HG03469 (cell line): ENCODE measurements at regions not wholly inside any gene's neighbourhood (a gene's known extent, or its start where the extent isn't known, plus 50 kb on each side); places are given as distances from the start of the nearest gene placed in this dataset.
A peak's percentile ranks its signal among the peaks of the same experiment; 100 is the strongest.
"Not testable (repeated sequence)": the region's sequence is repeated elsewhere in the genome, so short reads cannot be mapped to it uniquely, and the experiment has no call there.

Experiments used
- ATAC-seq: cut with Tn5 transposase; IDR thresholded peaks from one replicate; pipeline ENCODE4 v1.9.1; 2021; ENCODE audit warnings: mild to moderate bottlenecking, moderate library complexity, moderate number of reproducible peaks; ENCODE audit not compliant: unreplicated experiment

DNA sequence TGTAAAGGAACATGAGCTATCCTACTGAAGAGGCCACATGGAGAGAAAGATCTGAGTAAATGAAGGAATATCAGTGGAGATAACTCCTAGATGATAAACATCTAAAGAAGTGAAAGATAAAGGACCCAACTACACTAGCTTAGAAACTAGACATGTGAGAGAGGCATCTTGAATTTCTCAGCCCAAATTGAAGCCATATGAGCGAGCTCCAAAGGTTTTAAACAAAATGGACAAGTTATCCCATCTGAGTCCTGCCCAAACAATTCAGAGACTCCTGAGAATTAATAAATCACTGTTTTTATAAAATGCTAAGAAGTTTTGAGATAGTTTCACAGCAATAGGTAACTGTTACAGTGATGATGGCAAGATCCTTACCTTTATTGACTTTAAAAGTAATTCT is 438.9 kb downstream of the NAV3 start:
- no peak for ATAC-seq

DNA sequence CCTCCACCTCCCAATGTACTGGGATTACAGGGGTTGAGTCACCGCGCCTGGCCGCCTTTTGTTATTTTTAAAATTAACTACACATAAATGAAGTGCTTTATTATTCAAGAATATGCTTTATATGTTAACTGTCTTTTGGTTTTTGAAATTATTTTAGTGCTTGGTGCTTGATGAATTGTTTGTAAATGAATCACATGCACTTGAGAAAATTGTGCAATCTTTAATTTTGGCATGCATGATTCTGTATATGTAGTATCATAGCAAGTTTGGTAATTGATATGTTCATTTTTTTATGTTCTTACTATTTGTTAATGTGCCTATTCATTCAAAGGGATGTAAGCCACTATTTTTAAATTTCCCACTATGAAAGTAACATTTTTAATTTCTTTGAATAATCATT is 440.9 kb downstream of the NAV3 start:
- ATAC-seq = no peak

DNA sequence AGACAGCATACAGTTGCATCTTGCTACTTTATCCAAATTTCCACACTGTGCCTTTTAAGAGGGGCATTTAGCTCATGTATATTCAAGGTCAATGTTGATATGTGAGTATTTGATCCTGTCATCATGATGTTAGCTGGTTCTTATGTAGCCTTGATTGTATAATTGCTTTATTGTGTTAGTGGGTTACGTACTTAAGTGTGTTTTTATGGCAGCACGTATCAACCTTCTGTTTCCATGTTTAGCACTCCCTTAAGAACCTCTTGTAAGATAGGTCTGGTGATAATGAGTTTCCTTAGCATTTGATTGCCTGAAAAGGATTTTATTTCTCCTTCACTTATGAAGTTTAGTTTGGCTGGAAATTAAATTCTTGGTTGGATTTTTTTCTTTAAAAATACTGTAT is 445.2 kb downstream of the NAV3 start:
- no peak for ATAC-seq

DNA sequence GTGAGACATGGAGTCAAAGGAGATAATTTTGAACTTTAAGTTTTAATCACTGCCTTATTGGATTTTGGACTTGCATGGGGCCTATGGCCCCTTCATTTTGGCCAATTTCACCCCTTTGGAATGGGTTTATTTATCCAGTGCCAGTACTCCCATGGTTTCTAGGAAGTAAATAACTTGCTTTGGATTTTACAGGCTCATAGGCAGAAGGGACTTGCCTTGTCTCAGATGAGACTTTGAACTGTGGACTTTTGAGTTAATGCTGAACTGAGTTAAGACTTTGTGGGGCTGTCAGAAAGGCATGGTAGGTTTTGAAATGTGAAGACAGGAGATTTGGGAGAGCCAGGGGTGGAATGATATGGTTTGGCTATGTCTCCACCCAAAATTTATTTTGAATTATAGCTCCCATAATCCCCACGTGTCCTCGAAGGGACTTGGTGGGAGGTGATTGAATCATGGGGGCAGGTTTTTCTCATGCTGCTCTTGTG is 448.1 kb downstream of the NAV3 start:
- ATAC-seq = no peak

DNA sequence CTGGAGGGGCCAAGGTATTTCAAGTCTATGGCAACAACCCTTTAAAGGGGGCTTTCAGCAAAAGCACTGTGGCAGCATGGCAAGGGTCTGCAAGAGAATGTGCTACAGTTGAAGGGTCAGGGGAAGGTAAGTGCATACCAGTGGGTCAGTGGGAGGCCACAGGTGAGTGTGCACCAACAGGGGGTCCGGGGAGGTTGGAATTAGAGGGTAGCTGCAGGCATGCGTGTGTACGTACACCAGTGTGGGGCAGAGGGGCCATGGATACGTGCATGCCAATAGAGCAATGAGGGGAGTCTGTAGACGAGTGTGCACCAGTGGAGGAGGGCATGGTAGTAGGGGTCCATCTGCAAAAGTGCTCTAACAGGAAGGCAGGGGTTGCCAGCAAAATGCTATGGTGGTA is 448.9 kb downstream of the NAV3 start:
- ATAC-seq = no peak

DNA sequence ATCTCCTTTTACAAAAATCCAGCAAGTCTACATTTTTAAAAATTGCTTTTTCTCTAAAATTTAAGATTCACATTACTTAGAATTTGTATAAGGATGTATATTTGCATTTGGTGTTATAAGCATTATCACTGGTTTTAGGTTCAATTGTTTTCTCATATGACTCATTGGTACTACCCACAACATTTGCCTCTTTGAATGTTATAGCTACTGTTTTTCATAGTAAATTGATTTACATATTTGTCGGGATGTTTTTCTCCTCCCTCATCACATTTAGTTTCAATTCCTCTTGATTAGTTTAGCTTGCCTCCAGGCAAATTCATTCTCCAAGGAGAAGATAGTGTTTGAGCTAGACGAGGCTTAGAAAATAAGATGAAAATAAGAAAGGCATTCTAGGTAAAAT is 450.4 kb downstream of the NAV3 start:
- ATAC-seq = peak; percentile 48

DNA sequence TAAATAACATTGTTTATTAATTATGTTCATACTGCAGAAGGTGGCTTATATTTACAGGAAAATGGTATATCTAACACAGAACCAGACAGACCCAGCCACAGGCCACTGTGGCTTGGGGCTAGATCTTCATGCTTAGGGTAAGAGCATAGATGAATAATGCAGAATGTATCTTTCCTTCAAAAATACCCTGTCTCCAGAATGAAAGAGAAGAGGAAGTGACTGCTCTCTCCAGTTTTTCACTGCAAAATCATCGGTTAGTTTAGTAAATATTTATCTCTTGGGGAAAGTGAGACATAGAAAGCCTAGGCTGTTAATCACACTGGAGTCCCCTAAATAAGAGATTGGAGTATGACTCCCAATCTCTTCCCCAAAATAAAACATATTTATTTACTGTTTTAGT is 453.7 kb downstream of the NAV3 start:
- no peak for ATAC-seq

DNA sequence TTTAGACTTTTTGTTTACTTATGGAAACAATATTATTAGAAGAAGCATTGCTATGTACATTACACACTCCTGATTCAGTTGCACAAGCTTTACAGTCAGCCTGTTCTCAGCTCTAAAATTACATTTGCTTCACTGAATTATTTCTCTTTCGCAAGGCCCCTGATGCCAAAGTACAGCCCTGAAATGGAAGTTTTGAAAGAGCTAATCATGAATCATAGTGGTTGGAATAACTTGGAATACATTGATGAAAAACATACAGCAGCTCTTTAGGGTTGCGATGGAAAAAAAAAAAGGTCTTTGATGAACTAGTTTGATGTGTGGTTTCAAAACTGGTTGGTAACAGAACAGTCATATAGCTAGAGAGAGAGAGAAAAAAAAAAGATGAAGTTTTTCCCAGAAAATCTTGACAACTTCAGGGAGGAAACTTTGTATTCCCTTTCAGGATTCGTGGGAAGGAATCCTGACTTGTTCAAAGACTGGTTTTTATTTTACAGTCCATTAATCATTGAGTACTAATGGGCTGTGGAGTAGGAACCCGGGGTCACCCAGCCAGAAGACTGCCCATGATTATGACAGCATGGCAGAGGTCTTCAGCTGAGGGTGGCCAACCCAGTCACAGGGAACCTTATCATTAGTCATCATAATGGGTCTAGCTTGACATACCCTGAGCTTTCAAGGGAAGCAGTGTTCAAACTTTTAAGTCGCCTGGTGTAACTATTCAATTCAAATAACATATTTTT is 460.1 kb downstream of the NAV3 start:
- ATAC-seq = no peak

DNA sequence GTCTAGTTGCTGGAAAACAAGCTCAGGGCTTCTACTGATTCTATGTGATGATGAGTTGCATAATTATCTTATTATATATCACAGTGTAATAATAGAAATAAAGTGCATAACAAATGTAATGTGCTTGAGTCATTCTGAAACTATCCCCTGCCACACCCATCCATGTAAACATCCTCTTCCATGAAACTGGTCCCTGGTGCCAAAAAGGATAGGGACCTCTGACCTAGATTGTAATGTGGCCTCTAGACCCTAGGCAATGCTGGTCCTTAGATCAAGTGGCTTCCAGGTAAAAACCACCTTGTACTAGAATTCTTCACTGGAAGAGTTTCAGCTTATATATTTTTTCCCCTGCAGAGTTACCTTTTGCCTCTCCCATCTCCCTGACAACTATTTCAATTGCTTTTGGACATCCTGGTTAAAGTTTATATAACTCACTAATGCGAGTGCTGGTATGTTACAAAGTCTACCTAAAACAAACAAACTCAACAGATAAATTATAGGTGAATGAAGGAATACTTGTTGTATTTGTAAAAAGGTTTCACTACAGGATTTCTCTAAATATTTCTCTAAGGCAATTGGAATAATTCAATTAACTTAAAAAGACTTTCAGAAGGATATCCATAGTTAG is 462.5 kb downstream of the NAV3 start:
- ATAC-seq = no peak

DNA sequence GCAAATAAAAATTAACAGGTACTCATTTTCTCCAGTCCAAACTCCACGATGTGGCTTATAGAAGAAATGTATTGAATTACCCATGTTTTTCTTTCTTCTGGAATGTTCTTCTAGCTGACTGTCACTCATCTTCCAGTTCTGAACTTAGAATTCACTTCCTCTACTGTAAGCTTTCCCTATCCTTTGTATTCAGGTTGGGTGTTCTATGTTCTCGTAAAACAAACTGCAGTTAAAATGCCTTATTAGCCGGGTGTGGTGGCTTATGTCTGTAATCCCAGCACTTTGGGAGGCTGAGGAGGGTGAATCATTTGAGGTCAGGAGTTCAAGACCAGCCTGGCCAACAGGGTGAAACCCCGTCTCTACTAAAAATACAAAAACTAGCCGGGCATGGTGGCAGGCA is 470.6 kb downstream of the NAV3 start:
- ATAC-seq = not testable (repeated sequence)

DNA sequence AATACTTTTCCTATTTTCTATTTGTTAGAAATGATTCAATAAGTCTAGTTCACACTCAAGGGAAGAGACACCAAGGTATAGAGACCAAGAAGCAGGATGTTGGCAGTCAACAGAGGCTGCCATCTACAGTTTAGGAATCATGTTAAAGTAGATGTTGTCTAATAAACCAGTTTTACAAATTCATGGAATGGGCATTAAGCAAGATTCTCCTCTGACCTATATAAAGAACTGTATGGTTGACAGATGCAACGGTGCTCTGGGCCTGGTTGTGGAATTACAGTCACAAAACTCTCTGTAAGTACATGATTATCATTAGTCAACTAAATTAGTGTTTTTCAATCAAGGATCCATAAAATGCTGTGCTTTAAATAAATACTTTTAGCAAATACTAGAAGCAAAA is 475.1 kb downstream of the NAV3 start:
- no peak for ATAC-seq

DNA sequence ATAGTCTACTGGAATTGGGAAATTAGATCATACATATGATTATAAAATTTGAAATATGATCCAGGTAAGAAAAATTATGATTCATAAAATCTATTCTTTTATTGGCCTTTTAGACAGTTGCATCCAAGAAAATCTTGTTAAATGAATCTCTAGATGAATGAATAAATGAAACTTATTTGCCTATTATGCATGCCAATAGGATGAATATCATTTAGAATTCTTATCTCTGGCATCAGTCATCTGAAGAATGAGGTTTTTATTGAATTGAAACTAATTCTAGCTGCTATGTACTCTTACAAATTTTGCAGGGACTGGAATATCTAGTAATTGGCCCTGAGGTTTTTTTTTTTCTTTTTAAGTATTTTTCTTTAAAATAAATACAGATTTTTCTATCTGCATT is 475.5 kb downstream of the NAV3 start:
- ATAC-seq = no peak

DNA sequence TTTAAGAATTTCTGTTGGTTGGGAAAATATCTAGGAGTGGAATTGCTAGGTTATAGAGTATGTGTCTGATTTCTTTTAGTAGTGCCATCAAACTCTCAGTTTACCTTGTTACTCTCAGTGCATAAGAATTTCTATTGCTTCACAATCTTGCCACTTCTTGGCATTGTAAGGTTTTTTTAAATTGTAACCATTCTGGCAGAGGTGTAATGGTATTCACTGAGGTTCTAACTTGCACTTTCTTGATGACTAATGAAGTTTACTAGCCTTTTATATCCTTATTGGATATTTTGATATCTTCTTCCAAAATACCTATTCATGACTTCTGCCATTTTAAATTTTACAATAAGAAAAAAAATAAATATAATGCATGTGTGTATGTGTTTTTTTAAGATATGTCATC is 478.0 kb downstream of the NAV3 start:
- ATAC-seq = no peak

DNA sequence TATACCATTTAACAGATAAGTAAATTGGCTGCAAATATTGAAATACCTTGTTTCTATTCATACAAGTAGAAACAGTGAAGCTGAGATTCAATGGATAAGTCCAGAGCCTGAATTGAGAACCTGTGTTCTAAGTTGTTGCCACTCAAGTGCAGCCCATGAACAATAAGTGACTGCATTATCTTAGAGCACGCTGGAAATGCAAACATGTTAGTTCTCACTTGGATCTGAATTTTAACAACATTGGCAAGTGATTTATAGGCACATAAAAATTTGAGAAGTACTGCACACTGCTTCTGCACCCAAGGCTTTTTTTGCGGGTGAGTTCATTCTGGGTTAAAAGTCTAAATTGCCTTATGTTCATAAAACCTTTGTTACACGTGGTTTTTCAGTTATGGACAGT is 484.3 kb downstream of the NAV3 start:
- ATAC-seq = no peak

DNA sequence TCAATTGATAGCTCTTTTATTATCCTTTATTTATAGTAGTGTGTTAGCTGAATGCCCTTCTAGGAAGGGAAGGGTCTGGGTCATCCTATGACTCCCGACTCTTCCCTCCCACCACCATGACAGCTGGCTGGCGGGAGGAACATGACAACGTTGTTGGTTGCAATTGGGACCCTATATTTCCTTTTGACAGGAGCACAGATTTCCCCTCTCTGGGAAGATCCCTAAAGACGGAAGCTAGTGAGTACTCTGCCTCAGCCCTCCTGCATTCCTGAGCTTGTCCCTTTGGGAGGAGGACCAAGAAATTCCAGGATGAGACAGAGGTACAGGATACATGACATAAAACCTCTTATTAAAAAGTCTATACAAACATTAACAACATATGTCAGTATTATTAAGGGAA is 485.4 kb downstream of the NAV3 start:
- ATAC-seq = no peak

DNA sequence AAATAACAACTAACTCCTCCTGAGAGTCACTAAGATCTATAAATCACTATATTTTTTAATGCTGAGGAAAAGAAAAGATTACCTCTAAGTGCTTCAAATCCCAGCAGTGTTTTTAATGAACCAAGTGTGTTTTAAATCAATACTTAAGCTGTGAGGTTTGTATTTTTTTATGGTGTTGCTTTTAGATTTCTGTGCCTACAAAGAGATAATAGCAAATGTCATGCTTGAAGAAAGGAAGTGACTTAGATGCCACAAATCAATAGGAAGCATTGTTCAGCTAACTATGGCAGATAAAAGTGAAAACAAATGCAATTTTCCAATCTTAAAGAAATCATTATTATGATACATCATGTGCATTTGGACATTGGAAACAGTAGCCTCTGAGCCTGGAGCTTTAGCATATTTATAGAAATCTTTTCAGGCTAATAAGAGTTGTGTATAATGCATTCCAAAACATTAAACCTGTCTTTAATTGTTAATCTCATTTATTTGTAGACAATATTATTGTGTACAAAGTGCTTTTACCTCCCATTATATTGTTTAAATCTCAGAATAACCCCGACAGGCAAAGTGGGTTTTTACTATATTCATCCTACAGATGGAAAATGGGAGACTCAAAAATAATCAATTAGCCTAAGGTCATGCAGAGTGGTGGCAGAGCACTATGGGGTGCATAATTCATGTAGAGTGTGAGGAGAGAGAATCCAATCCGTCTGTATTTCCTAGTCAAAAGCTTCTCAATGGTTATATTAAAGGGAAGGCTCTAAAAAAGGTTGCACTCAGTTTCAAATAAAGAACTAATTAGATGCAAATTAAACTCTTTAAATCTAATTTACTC is 486.2 kb downstream of the NAV3 start:
- ATAC-seq = no peak

DNA sequence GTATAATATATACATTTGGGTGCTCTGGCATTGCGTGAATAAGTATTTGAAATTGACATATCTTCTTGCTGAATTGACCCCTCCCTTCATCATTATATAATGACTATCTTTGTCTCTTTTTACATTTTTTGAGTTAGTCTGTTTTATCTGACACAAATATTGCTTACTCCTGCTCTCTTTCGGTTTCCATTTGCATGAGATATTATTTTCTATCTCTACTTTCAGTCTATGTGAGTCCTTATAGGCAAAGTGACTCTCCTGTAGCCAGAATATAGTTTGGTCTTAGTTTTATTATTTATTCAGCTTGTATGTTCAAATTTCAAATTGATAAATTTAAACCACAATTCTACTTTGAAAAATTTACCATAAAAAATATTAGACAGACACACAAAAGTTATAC is 491.0 kb downstream of the NAV3 start:
- no peak for ATAC-seq

DNA sequence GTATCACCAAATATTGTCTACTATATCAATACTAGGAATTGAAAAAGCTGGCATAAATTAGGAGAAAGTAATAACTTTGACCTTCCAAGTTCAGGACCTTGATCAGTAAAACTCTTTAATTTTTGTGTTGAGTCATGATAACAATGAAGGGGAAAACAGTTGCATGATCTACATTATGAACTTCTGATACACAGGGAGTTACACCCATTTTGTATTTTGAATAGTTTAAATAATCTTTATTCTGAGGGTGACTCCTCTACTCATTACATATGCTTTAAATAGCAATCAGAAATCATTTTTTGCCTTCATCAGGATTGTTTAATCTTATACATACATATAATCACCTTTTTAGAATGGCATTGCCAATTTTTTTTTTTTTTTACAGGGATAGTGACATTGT is 492.5 kb downstream of the NAV3 start:
- no peak for ATAC-seq

DNA sequence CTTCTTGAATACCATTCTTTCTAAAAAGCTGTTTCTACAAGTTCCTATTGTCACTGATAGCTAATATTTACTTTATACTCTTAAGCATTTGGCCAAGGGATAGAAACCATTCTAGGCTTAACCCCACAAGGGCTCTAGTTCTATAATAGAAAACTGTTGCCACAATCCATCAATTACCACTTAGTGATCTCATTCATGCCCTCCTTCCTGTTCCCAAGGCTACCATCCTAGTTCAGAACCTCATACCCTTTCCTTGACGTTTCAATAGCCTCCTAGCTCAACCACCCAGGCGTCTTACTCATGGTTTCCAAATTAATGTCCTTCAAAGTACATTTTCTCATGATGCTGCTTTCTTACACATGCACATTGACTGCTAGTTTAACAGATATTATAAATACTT is 493.5 kb downstream of the NAV3 start:
- ATAC-seq = no peak

DNA sequence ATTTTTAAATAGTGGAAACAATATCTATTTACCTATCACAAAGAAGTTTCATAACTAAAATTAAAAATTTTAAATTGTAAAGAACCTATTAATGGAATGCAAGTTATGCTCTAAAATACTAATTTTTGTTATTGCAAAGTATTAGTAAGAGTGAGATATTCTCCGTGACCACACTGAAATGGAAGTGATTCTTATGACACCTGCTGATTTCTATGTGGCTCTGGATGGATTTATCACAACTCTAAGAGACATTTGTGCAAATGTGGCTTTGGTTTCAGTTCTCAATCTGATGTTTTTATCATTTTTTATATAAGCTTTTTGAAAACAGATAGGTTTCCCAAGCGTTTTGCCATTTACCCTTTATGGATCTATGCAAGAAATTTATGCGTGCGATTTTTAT is 497.8 kb downstream of the NAV3 start:
- no peak for ATAC-seq

DNA sequence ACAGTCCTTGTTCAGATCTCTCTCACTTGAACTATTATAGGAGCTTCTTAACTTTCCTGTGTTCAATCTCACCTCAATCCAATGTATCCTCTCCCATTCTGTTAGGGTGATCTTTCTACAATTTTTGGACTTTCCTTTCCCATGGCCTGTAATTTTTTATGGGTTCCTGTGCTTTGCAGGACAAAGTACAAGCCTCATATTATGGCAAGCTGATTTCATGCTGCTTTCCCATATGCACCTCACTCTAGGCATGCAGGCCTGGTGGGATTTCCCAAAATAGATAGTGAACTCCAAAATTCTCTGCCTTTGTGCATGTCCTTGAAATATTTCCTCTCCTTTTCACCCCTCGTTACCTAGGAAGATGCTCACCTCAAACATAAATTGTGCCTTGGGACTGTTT is 499.4 kb downstream of the NAV3 start:
- no peak for ATAC-seq

DNA sequence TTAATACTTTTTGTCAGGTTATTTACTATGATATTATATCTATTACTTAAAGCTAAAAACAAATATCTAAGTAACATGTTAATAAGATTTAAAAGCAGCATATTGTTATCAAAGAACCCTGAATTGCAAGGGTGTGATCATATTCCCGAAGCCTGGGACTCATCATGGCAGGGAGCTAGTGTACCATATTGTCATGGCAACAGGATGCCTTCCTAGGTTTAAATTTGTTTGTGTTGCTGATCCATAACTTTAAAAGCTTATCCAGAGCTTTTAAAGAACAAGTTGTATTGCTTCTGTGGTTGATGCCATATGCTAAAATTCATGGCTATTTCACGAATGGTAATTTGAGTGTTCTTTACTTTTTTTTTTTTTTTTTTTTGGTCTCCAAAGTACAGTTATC is 500.5 kb downstream of the NAV3 start:
- no peak for ATAC-seq
